Hematopoietic multipotent progenitor cell treated with erythropoietin and hydrocortisone succinate and interleukin-3 and kit ligand, for 6 days (in vitro differentiated cells): ENCODE measurements at regions not wholly inside any gene's neighbourhood (a gene's known extent, or its start where the extent isn't known, plus 50 kb on each side); places are given as distances from the start of the nearest gene placed in this dataset.

Source experiments
- DNase-seq: peaks from one replicate; pipeline ENCODE4 v3.0.0-alpha.2; 2015

DNA sequence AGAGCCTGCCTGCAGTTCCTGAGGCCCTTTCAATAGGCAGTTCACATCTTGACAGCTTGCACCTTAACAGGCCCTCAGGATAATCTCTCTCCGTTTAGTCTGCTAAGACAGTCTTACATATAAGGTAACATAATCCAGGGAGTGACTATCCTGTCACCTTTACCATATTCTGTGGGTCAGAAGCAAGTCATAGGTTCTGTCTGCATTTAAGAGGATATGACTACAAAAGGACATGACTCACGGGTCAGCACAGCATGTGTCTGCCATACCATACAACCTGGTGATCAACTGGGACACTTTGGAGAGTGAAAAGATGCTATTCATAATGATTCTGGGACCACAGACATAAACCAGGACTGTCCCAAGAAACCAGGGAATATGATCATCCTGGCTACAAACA lies 611.1 kb downstream of the SOX6 start:
- no peak for DNase-seq

DNA sequence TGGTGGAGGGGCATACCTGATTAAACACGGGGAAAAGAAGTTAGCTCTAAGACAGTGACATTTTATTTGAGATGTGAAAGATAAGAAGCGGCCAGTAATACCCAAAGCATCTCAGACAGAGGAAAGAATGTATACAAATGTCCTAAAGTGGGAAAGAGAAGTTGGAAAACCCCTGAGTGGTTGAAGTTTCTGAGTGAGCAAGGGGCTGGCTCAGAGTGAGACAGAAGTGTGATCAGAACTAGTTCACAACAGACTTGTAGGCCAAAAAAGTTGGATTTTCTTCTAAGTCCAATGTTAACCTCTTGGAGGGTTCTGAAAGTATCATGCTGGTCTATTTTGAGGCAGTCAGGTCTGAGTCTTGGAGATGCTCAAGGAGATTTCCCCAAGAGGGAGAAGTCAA lies 608.7 kb downstream of the SOX6 start:
- no peak for DNase-seq

DNA sequence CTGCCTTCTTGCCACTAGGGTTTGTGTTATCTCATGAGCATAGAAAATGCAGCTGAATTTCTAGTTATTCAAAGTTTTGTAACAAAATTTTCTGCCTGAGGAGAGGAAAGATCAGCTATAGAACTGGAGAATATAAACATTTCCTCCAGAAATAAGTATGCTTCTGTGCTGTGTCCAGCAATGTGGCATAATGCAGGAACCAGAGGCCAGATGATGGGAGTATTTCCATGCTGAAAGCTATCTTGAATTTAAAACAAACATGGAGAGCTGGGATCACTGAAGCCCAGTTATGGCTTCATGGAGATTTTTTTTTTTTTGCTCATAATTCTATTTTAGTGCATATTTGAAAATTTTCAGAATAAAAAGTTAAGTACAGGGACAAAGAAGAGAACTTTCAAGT lies 608.2 kb downstream of the SOX6 start:
- no peak for DNase-seq

DNA sequence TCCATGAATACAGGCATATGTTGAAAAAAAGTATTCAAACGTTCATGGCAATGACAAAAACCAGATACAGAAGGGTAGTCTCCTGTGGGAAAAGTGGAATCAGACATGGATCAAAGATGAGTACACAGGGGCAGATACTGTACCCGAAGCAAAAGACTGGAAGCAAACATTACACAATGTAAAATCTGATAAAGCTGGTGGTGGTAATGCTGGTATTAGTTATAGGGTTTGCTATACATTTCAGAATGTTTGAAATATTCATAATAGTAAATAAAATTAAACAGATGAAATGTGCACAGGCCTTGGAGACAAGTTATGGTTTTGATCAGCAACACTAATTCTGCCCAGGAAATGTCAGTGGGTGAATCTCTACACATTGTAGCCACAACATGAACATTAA lies 607.6 kb downstream of the SOX6 start:
- DNase-seq = no peak

DNA sequence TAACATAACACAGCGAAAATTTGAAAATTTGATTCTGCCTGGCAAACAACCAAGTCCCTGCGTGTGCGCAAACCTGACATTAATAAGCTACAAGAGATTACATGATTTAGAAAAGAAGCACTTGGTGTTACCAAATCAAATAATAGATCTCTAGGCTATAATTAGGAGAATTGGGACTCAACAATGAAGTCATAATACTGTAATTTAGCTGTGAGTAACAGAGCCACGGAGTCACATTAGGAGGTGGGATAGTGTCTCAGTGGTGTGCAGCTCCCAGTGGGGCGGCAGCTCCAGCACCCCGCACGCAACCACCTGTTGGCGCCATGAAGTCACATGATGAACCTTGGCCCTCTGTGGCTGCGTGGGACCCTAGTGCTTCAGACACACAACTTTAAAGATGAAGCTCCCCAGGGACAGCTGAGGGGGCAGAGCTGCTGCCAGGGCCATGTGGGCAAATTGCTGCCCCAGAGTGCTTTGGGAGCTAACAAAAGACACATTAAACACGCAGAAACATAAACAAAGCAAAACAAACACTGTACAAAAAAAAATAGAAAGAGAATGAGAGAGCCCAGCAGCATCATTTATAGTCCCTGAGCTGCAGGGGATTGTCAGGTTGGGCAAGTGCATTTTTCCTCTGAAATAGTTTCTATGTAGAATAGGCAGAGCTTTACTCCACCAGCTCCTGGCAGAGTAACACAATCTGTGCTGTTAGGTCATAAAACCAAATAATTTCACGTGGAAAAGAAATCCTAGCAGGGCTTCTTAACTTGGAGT lies 605.6 kb downstream of the SOX6 start:
- DNase-seq = no peak

DNA sequence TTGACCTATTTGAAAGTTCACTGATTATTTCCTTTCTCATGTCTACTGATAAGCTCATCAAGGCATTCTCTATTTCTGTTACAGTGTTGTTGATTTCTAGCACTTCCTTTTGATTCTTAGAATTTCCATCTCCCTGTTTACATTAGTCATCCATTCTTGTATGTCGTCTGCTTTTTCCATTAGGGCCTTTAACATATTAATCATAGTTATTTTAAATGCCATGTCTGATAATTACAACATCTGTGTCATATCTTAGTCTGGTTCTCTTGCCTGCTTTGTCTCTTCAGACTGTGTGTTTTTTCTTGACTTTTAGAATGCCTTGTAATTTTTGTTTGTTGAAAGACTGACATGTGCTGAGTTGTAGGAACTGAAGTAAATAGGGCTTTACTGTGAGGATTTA lies 602.1 kb downstream of the SOX6 start:
- no peak for DNase-seq

DNA sequence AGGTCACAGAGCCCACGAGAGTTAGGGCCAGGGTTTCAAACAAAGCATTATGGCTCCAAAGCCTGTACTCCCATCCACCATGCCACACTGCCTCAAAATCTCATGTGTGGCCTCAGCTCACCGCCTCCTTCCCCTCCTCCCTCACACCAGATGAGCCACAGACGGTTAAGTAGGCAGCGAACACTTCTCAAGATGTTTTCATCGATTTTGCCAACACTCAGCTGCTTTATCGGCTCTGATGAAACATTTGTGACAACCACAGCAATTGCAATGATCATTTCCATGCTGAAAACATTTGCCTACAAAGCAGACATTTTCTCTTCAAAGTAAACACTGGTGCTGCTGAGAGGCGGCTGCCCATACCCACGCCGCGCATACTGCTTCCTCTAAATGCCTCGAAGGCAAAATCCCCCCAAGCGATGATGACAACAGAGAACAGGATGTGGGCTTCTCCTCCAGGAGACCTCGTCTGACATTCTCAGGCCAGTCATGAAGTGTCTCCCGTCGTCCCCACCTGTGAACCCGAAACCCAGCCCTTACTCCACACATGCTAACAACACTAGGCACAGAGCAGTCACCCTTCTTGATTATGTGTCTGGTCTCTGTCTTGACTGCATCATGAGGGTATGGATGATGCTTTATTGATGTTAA lies 599.2 kb downstream of the SOX6 start:
- no peak for DNase-seq

DNA sequence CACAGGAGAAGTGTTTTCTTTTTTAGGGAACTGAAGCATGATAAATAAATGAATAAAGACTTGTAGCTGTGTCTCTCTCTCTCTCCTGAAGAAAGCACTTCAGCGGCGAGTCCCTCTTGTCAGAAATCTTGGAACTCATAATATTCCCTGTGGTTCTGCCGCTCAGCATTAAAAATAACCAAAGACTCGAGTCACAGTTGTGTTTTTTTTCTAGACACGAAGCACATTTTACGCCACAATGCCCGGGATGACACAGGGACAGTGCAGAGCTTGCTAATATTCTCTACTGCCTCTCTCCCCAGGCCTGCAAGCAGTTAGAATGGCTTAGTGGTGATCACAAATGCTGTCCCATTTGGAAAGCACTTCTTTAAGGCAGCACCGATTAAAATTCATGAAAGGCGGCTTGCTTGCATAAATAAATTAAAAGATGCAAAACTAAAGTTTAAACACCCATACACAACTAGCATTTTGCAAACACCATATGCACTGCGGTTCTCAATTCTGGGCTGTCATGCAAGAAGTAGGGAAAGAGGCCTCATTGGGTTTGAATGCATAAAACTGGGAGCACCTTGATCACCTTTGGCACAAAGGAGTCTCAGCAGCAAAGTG lies 597.4 kb downstream of the SOX6 start:
- DNase-seq = no peak

DNA sequence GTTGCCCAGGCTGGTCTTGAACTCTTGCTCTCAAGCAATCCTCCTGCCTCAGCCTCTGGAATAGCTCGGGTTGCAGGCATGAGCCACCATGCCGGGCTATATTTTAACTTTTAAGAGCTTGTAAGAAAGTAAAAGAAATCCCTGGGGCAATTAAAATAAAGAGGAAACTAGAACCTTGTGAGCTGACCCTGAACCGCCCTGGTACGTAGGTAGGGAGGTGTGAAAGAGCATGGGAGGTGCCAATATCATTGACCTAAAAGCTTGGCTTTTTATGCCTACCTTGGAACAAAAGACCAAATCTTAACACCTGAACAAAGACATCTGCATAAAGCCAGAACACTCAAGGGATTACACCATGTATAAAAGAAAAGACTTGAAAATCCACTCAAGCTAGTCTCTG lies 595.1 kb downstream of the SOX6 start:
- DNase-seq = no peak

DNA sequence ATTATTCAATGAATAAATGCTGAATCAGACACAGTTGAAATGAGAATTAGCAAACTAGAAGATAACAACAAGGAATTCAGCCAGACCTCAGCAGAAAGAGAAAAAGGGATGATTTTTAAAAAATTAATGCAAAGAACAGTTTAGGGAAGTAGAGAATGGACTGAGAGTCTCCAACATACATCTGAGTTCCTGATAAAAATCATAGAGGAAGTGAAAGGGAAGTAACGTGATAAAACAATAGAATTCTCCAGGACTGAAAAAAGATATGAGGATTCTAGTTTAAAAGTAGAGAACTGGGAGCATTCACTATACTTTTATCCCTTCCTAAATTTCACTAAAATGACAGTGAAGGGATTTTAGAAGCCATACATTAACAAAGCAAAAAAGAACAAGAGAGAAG lies 592.0 kb downstream of the SOX6 start:
- no peak for DNase-seq

DNA sequence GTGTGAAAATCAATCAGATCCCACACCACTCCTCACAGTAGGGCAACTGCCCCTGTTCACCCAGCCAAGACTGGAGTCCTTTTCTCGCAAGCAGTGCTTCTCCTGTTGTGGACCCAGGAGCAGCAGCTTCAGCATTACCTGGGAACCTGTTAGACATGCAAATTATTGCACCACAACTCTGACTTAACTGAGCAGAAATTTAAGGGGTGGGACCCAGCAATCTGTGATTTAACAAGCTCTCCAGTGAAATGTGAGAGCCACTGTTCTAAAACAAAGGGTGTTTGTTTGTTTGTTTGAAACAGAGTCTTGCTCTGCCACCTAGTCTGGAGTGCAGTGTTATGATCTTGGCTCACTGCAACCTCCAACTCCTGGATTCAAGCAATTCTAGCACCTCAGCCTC lies 591.4 kb downstream of the SOX6 start:
- no peak for DNase-seq

DNA sequence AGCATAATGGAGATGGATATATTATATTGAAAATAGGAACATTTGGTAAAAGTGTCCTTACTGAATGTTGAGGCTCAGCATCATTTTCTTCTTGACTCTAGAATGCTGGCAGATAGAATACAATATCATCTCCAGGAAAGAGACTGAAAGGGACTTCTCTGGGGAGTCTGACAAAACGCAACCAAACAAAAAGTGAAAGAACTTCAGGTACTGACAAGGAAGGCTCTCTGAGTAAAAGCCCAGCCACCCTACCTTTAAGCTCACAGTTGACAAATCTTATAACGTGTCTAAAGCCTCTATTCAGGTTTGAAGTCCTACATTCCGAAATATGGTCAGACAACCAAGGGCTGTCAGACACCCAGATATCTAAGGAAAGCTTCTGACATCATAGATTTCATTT lies 590.8 kb downstream of the SOX6 start:
- no peak for DNase-seq

DNA sequence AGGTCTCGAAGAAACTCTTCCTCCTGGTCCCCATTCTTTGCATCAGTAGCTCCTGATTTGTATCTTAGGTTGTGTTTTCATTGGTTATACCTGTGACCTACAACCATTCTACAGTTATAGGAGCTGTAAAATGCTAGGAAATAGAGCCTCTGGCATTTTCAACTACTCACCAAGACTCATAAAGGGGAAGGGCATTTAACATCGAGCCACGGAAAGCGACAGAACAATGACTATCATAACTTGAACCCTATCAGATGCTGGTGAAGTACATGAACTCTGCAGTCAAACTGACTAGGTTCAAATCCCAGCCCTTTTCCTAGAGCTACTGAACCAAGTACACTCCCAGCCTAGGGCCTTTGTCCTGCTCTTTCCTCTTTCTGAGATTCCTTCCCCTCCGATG lies 588.0 kb downstream of the SOX6 start:
- no peak for DNase-seq

DNA sequence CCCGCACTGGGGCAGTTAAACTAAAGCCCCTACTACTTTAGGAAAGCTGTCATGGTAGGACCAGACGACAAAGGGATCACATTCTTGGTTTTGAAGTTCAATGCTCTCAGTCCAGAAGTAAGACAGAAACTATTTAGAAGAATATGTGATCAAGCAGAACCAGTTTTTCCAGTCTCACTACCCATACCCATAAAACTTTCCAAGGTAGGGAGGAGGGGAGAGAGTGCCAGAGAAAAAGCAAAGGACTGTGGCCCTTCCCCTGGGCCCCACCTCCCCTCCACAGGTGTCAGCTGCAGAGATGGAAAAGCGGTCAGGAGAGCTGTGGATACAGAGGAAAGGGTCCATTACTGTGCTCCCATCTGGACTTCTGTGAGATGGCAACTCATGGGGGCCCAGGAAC lies 587.1 kb downstream of the SOX6 start:
- no peak for DNase-seq

DNA sequence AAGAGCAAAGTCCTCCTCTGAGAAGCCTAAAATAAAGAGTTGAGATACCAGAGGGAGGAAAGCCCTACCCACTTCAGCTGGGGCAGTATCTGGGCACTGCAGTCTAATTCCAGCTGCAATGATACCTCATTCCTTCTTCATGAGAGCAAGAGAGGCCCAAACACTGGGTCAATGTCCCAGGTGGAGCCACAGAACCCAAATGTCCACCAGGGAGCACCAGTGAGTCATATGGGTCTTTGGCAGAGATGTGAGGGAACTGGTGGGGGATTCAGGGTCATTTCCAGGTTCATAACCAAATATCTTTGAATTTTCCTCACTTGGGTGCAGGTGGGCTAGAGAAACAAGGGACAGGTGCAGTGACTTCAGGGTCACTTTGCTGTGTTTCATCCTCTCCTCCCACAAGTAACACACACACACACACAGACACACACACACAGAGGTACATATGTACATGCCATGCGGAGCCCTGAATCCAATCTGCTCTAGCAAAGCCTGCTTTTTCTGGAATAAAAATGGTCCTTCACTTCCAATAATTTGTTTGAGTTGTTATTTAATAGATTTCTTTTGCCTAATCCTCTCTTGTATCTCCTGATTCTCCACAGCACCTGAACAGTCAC lies 585.4 kb downstream of the SOX6 start:
- peak; percentile 65 for DNase-seq

DNA sequence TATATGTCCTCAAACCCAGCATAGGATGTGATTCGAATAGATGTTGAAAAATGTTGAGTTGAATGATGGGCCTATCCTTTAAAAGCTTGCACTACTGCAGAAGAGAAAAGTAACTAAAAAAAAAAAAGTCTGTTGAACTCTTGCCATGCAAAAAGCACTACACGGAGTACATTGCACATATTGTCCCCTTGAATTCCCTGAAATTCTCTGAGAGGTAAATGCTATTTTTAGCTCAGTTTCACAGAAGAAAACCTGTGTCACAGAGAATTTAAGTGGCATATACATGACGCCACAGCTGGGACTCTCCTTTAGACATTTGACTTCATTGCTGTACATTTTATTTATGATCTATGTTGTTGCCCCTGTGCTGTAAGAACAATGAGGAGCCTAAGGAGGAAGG lies 583.8 kb downstream of the SOX6 start:
- no peak for DNase-seq

DNA sequence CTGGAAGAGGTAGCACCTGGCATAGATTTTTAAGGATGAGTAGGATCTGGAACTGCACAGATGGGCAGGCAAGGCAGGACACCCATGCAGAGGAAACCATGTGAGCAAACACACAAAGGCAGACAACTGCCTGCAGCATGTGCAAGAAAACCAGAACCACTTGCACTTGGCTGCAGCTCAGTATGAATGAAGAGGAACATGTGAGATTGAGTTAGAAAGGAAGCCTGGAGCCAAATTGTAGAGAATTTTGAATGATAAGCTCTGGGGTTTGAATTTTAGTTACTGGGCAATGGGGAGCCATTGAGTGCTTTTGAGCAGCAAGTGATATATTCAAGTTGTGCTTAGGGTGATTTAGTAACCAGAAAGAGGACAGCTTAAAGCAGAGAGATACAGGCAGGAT lies 583.4 kb downstream of the SOX6 start:
- DNase-seq = no peak

DNA sequence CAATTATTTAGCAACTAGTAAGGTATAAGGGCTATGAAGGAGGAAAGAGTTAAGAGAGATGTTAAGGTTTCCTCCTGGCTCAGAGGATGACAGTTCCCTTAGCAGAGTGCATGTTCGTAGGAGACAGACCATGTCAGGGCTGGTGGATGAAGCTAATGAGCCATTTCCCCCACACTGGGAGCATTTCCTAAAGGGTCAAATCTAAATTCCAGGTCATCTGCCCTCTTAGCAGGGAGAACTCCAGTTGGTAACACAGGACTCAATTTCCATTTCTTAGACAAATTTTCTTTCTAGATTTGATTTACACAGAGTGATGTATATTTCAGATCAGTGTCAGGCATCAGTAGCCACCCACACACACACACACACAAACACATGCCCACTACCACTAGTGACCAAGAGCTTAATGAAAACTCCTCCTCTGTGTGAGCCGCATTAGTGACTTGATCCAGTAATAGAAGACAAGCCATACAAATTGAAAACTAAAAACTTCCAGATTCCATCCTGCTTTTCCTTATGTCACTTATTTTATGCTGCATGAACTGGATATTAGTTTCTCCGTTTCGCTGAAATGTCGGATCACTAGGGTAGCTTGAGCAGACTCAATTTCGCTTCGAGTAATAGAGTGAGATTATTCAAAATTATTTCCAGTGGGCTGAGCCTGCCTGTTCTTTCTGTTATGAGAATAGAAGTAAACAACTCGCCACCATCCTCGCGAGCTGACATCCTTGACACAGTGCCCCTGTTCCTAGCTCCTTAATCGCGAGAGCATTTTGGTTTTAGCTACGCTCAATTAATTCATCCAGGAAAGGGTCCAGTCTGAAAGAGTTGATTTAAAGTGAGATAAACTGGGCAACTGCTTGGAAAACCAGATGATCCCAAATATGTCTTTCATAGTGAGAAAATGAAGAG lies 582.6 kb downstream of the SOX6 start:
- DNase-seq = no peak

DNA sequence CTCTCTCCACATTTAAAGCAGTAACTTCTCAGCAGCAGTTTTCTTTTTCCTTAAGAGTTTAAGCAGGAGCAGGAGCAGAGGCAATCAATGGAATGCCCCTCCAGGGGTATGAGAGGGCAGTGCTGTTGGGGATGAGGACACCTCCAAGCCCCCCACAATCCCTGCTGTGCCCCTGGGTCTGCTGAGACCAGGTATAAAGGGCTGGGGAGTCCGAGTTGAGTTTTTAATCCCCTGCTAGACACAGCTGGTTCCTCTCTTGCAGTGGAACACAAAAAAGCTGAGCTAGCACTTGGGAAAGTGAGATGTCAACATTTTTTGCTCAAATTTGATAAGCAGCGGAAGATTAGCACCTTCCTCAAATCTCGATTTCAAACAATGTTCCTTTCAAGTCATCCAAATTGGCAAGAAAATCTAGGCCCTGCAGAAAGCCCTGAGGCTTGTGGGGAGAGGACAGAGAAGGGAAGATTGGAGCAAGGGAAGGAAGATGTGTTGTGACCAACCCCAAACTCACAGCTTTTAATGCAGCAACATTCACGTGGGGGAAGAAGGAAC lies 581.9 kb downstream of the SOX6 start:
- no peak for DNase-seq

DNA sequence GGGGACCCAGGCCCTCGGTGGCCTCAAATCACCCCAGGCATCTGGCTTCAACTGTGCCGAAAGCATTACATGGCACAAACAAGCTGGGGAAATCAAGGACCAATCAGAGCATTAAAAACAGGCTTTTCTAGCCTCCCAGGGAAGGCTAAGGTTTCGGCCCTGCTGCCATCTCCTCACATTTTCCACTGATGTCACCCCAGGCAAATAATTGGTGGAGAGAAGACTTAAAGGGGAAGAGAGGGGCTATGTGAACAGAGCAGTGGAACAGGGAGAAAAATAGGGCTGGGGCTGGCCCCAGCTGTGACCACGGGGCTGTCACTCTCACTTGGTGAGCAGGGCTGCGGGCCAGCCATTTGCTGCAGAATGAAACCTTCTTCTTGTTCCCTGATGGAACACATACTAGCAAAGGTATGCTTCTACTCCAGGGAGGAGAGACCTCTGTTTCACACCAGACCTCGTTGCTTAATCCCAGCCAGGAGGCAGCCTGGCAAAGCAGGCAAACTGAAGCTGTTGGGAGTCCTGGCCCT lies 581.3 kb downstream of the SOX6 start:
- DNase-seq = no peak

DNA sequence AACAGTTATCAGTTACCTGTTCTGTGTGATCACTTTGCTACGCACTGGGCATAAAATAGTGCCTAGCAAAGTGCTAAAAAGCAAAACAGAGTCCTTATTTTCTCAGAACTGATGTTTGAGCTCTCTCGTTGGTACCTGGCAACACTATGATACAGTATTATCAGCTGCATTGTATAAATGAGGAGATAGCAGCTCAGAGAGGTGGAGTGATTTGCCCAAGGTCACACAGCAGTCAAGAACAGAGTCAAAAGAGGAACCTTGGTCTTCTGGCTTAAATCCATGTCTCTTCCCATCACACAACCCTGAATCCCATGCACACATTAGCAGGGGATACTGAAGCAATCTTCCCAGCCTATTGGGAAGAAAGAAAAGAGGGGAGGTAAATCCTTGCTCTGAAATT lies 580.5 kb downstream of the SOX6 start:
- DNase-seq = no peak

DNA sequence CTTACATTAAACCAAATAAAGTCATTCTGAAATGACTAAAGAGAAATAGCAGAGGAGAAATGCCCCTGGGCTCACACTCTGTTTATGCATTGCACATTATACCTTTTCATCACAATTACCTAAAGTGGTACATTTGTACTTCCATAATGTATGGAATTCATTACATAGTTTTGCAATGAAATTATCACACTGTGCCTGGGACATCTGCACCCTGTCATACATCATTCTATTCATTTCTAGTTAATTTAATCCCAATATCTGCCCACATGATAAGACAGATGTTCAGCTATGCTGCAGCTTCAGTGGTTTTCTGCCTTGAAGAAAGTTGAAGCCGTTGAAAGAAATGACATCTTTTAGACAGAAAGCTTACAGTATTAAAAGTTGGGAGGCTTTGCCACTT lies 580.0 kb downstream of the SOX6 start:
- no peak for DNase-seq
